Stimulated activated CD4-positive, alpha-beta T cell treated with anti-CD3 and anti-CD28 coated beads, Interleukin-15, amount 100 ng/mL, for 24 hours (primary cell): ENCODE measurements at regions not wholly inside any gene's neighbourhood (a gene's known extent, or its start where the extent isn't known, plus 50 kb on each side); places are given as distances from the start of the nearest gene placed in this dataset.

ENCODE experiments used
- DNase-seq: peaks from one replicate; pipeline ENCODE4 v3.0.0-alpha.2; 2020

DNA sequence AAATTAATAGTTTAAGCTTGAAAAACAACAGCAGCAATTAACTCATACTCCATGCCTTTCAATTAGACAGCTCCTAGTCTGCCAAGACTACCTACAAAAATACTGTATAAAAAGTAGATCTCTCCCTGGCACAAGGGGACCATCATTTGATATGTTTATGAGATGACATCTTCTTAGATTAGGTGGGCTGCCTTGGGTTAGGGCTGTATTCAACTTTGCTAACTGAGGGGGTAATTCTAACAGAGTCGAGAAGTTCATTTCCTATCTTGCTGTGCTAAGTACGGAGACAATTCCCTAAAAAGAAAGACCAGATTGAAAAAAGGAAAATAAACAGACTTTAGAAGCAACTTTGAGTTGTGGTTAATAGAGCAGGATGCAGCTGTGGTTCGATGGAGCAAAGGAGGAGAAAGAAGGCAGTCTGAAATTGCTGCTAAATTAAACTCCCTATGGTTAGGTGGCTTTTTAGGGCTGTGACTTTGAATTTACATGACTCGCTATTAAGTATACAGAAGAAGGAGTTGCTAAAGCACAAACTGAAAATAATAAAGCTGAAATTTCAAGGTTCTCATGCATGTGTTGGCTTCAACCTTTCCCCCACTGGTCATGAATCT lies 75.4 kb downstream of the CDC7 start:
- DNase-seq, result no peak

DNA sequence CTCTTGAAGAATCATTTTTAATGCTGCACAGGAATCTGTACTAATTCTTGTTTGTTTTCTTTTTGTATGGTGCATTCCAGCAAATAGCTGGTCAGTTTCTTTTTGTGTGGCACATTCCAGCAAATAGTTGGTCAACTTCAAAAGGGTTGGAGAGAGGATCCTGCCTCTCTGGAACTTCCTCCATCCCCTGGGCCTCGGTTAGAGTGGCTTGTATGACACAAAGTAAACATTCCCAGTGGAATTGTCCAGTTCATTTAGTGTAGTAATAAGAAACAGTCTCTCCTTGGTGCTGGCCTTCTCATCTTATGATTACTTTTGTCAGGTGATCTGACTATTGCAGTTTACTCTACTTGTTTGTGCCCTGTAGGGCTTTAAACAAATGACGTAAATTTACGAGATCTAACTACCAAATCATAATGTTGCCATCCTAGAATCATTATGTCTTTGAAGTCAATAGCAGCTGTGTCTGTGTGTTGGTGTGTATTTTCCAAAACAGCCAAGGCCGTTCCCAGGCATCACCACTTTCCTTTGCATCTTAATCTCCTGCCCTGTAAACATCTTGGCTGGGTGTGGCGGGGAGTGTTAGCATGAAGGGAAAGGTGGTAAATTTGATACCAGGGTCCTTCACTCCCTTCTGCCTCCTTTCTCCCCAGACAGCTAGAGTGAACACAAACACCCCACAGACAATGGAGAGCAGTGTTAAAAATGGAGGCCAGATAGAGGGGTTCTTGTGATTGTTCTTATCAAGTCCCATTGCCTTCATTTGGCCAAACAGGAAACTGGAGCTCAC lies 77.9 kb downstream of the CDC7 start:
- DNase-seq, result no peak

DNA sequence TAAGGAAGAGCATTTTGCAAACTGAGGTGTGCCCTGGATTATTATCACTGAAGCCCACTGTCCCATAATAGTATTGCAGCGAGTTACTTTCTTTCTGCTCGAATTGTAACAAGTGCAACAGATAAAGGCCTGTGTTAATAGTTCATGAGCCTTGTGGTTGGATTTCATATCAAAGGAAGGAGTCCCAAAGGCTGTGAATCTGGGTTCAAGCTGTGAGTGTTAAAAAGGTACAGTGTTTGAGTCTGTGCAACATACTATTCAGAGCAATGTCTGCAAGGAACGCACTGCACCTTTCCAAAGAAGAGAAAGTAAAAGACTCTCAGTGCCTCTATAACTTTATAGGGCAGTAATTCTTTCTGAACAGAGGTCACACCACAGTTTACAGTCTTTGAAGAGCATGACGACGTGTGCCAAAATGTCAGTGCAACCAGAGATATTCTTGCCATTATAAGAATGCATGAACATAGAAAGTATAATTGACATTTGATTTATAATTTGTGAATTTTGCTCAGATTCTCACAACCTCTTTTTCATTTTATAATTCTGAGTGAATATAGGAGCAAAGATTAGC lies 79.1 kb downstream of the CDC7 start:
- DNase-seq, result no peak

DNA sequence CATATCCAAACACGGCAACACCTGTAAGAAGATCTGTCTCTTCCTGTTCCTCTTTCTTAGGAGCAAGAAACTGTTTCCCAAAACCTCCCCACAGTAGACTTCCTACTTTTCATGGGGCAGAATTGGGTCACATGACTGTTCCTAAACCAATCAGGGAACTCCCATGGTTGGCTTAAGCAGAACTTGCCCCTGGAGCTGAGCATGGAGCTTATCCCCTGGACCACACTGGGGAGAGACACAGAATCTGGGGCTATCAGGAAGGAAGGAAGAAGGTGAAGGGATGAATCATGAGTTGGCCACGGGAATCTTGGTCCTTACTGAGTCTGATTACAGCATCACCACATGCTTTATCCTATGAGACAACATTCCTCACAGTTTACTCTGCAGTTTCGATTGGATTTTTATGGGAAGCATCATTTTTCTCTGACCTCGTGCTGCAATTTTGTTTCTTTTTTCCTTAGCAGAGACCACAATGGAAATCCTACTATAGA lies 81.8 kb downstream of the CDC7 start:
- no peak for DNase-seq

DNA sequence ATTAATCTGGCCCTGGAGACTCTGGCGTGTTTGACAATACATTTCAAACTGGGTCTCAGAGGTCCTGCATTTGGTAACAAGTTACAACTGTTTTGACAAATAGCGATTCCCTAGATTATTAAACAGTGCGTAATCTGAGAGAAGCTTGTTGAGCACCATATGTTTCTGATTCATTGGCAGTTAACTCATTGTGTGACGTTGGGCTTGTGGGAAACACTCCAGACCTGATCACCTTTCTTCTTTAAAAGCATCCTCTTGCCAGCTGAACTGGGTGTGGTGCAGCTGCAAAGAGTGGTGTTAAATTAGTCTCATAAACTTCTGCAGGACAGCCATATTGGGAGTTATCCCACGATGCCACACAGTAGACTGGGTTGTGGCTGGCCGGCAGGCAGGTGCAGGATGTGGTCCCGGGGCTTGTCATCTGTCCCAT lies 82.7 kb downstream of the CDC7 start:
- DNase-seq, result no peak

DNA sequence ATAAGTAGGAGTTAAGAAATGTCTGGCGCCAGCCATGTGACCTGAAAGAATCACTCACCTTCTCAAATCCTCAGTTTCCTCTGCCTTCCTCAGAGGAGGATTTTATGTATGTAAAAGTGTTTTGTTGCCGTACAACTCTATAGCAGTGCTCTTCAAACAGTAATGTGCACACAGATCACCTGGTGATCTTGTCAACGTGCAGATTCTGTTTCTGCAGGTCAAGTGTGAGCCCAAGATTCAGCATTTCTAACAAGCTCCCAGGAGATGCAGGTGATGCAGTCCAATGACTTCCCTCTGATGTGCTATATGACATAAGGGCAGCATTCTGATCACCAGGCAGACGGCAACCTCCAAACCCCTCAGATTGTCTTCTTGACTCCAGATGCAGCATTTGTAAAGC lies 83.7 kb downstream of the CDC7 start:
- DNase-seq, result no peak

DNA sequence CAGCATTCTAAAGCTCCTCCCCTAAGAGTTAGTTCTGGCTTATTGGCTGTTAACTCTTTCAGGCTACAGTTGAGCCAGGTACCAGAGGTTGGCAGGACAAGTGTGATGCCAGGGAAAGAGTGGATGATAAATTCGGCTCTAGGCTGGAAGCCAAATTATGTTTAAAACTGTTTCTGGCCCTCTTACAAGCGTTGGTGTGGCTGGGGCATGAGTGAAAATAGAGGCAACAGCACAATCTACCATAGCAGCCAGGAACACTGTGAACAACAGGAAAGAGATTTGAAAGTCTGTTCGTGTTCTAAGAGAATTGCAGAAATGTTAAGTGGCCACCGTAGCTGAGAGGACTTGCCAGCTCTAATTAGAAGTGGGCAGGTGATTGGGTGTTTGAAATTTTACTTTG lies 84.2 kb downstream of the CDC7 start:
- DNase-seq, result no peak

DNA sequence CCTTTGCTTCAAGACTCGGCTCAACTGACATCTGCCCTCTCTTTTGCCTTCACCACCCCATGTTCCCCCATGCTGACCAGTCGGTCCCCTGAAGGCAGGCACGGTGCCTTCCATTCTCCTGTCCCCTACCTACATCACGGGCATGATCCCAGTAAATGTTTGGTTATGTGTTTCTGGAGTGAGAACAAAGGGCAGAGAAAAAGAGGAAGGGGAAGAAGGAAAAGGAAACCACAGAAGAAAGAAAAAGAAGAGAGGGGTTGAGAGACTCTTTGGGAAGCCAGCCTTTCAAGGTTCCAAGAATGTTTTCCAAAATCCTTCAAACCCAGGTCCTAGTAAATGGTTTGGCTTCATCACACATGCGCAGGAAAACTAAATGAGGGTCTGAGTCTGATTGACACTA lies 84.9 kb downstream of the CDC7 start:
- DNase-seq, result no peak

DNA sequence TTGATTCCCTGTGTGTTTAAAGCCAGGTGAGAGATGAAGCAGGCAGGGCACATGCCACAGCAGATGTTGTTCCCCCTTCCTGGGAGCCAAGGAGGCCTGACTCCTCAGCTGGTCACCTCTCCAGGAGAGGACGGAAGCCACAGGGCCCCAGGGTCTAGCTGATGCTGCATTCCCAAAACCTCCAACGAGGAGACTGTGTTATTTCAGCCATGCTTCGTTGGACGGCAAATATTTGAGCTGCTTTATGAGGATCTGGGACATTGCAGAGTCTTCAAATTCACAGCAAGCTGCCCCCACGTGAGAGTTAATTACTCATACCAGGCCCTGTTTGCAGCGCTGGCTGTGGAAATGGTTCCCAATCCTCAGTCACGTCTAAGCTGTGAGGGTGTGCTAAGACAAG lies 85.3 kb downstream of the CDC7 start:
- DNase-seq, result no peak

DNA sequence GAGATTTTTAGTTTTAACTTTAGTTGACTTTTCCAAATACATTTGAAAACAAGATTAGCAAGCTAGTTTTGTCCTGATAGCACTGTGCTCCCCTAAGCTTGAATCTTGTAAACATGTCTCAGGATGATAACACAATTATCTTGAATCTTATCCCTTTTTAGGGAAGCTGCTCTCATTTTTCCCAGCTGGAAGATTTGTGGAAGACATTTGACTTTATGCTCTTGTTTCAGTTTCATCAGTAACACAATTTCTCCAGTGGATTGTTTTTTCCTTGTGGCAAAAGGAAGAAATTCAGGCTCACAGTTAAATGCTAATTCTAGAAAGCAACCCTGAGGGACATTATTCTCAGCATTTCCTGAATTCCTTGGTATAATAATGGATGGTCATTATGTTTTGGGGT lies 88.8 kb downstream of the CDC7 start:
- DNase-seq, result no peak

DNA sequence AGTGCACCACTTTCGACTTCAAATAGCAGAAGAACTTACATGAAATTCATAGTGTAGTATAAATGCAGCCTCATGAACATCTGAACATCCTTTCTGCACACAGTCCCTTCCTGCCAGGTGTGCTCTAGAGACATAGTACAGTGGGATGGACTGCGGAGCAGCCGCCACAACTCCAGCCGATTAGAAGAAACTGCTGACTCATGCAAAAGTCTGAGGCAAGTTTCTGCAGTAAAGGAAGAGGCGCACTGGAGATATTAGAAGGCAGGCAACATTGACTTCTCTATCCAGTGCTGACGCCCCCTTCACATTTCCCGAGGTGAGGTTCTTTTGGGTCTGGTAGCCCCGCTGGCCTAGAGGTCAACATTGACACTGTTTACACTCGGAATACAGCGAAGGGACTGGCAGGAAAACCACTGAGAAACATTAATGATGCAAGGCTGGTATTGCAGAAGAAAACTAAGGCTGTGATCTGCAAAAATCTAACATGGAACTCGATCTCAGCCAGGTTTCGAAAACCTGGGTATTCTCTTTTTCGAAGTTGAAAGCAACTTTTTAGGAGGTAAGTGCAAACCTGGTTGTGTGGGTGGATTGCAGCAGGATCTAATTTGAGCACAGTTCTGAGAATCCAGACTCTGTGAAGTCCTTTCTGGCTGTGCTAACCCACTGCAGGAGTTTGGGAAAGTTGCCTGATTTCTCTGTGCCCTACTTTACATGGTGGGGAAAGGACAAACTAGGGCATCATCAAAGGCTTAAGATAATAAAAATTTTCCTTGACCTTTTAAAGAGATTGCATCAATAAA lies 90.7 kb downstream of the CDC7 start:
- DNase-seq, result peak; percentile 30

DNA sequence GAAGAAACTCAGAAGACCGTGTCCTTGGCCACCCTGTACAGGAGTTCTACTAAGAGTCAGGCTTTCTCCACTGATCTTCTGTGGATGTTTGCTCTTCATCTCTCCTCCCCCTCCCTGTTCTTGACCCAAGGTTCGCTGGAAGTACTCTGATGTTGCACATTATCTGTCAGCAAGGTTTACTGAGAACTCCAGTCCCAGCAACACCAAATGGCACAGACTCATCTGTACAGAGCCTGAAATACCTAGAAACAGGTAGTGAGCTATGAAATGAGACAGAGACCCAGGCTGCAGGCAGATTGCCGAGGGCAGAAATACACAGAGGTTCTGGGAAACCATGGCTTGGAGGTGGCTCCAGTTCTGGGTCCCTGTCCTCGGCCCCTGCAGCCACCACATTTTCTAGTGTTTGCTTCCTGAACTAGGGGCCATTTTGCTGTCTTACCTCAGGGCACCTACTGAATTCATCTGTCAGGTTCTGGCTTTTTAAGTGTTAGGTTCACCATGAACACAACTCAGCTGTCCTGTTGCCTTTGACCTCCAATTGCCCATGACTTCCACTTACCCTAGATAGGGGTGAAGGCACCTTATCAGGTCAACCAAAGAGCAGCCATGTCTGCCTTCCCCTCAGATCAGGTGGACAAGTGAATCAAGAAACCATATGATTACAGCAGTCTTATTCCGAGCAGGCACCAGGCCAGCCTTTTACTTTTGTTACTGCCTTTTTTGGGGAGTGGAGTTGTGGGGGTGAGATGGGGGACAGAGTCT lies 92.2 kb downstream of the CDC7 start:
- DNase-seq, result no peak

DNA sequence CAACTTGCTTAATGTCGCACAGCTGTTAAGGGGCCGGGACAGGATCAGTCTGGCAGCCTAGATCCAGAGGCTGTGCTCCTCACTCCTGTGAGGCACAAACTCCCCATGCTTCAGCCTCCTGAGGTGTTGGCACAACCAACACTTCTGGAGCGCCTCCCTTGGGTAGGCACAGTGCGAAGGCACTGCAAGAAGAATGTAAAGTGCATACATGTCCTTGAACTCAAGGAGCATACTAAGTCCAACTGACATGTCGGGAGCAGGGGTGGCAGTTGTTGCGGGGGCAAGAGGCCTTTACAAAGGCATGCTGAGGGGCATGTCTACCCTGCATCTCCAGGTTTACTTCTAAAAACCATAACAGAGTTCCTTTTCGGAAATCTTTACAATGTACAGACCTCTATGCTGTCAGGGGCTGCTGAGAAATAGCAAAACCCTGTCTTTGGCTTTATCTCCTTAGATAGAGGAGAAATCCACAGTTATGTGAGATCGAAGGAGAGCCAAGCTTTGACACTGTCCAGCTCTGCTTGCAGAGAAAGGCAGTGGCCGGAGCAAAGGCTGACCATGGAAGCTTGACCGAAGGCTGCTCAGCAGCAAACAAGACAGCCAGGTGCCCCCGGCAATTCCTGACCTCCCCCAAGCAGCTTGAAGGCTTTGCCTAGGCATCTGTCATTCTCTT lies 93.9 kb downstream of the CDC7 start:
- DNase-seq, result no peak

DNA sequence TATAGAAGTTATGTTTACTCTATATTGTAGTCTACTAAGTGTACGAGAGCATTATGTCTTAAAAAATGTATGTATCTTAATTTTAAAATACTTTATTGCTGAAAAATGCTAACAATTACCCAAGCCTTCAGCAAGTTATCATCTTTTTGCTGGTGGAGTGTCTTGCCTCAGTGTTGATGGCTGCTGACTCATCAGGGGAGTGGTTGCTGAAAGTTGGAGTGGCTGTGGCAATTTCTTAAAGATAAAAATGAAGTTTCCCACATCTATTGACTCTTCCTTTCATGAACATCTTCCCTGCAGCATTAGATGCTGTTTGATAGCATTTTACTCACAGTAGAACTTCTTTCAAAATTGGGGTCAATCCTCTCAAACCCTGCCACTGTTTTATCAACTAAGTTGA lies 95.8 kb downstream of the CDC7 start:
- DNase-seq, result peak; percentile 24

DNA sequence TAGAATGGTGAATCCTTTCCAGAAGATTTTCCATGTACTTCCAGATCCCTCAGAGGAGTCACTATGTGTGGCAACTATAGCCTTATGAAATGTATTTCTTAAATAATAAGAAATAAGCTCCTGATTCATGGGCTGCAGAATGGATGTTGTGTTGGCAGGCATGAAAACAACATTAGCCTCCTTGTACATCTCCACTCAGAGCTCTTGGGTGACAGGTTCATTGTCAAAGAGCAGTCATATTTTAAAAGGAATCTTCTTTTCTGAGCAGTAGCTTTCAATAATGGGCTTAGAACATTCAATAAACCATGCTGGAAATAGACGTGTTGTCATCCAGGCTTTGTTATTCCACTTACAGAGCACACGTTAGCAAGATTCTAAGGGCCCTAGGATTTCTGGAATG lies 96.6 kb downstream of the CDC7 start:
- DNase-seq, result no peak

DNA sequence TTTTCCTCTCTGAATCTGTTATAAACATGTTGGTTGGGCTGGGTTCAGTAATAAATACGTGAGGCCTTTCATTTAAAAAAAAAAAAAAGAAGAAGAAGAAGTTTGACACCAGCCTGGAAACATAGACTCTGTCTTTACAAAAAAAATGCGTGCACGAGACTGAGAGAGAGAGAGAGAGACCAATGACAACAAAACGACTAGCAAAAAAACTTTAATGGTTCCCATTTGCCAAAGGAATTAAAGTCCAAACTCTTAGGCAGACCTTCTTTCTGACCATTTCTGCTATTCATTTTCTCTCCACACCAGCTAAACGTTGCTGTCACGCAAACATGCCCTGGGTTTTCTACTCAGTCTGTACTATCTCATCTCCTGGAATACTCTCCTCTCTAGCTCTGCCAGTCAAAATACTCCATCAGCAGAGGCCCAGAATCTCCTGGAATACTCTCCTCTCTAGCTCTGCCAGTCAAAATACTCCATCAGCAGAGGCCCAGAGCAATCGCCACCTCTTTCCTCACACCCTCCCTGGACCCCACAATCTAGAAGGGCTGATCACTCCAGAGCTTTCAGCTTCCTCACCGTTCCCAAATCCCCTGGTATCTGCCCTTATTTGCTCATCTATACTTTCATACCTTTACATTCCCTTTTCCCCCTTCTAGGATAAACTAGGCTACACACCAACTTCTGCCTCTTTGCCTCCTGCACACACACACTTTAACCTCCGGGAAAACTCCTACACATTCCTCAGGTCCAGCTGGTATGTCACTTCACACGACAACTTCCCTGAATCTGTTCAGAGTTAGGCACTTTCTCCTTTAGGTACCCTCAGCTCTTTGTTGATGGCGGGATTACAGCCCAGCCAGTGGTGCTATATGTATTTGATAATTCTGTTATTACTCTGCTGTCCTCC lies 100.0 kb downstream of the CDC7 start:
- DNase-seq, result no peak

DNA sequence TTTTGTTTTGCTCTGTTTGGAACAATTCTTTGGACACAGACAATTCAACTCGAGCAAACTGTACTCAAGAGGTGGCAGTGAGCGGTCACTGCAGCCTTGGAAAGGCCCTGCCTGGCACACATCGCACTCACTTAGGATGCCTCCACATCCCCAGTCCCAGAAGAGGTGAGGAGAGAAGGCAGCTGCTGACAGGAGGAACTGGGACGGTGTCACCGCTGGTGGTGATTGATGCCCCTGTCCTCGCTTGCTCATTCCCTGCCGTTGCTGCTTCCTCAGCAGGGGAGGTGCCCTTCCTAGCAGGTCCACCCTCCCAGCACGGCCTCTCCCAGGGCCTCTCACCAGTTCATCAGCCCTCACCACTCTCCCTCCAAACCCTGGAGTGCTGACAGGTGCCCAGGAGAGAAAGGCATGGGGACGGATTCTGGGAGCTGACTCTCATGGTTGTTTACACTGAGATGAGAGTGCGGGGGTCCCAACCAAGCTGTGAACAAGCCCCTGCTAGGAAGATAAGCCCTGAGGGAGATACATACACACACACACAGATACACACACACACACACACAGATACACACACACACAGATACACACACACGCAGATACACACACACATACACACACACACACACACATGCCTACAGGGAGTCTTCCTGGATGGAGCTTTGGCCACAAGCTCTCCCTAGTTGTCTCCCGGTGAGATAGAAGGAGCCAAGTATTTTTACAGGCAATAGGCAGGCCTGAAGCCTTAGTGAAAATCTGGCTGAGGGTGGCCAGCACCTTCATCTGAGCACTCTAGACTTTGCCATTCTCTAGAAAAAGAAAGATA lies 101.1 kb downstream of the CDC7 start:
- no peak for DNase-seq

DNA sequence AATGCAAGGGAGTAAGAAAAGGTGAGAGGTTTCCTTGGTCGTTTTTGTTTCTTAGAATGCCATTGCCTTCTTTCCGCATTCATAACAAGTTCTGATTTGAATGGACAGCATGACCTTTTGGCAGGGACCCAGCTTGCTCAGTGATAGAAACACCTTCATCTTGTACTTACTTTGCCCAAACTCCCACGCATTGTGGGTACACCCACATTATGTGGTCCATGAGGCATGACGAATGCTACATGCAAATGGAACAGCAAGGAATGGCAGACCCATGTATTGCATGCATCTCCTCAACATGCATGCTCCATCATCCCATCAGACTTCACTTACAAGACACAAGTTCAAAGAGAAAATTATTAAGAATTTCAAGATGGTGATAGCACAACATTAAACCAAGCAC lies 102.8 kb downstream of the CDC7 start:
- DNase-seq, result peak; percentile 62

DNA sequence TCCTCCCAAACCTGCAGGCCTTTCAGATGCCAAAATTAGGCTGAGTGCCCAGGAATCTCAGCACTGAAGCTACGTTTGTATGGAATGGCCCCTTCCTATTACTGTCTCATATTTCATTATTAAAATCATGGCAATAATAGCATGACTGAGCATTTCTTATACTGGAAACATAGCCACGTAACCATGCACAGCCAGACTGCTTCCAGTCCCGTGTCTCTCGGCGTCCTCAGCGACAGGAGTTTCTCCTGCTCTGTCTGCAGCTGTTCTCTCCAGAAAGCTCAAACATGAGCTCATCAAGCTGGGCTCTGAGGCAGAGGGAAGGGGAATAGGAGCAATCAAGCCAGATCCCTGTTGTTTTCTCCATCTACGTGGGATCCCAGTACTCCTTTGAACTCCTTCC lies 104.0 kb downstream of the CDC7 start:
- no peak for DNase-seq

DNA sequence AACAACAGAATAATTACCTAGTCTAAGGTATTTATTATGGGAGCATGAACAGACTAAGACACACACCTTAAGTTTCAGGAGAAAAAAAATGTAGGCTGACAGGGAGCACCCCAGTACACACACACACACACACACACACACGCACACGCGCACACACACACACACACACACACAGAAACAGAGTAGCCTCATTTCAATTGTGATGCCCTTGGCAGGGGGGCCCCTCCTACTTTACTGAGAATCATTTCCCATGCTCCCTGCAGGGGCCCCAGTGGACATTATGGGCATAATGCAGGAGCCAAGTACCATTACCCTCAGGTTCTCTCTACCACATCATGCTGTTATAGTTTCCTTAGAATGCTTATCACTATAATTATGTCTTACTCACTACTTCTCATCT lies 104.9 kb downstream of the CDC7 start:
- no peak for DNase-seq
